HG03196 (cell line): ENCODE measurements at regions not wholly inside any gene's neighbourhood (a gene's known extent, or its start where the extent isn't known, plus 50 kb on each side); places are given as distances from the start of the nearest gene placed in this dataset.

Experiments used
- ATAC-seq: cut with Tn5 transposase; IDR thresholded peaks from one replicate; pipeline ENCODE4 v1.9.1; 2021; ENCODE audit not compliant: unreplicated experiment

- no peak for ATAC-seq
Observed at GRCh38 chr6:91691449-91691848, 1104.6 kb upstream of the MAP3K7 start.

DNA sequence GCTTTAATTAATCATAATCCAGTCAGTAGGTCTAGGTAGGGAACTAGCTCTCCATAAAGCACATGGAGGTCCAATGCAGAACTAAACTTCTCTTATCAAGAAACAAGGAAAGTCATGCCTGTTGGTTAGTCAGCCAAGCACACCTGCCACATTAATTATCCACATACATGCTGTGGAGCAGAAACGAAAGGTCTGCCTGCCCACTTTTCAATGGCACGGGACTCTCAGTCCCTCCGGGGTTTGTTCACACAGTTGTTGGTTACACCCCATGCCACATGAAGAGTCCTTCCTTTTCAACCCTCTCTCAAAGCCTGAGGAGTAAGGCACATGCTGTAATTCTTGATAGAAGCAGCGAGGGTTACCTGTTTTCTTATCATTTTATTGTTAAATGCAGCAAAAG, 1096.4 kb upstream of the MAP3K7 start:
- no peak for ATAC-seq

- ATAC-seq, result no peak
Observed at GRCh38 chr6:91681296-91681695, 1094.4 kb upstream of the MAP3K7 start.

- no peak for ATAC-seq
Observed at GRCh38 chr6:91678679-91679446, 1092.0 kb upstream of the MAP3K7 start.

GRCh38 chr6:91672201-91672600, 1085.3 kb upstream of the MAP3K7 start:
- no peak for ATAC-seq

DNA sequence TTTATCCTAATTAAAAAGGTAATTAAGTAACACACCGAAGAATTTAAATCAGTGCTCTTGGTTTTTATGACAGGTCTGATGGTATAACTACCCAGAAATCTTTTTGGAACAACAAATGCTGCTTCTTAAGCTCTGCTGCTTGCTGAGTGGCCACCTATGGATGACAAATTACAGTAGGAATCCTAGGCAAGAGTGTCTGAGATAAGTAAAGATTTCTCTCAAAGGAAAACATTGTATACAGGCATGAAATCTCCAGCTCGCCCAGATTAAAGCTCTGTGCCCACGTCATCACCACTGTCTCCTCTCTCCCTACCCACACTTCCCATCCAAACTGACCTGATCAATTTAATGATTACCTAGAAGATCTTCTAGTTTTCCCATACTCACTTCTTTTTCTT, 1083.0 kb upstream of the MAP3K7 start:
- no peak for ATAC-seq

- ATAC-seq, result no peak
Observed at GRCh38 chr6:91669154-91669870, 1082.4 kb upstream of the MAP3K7 start.

GRCh38 chr6:91667596-91667995, 1080.7 kb upstream of the MAP3K7 start:
- ATAC-seq, result no peak

DNA sequence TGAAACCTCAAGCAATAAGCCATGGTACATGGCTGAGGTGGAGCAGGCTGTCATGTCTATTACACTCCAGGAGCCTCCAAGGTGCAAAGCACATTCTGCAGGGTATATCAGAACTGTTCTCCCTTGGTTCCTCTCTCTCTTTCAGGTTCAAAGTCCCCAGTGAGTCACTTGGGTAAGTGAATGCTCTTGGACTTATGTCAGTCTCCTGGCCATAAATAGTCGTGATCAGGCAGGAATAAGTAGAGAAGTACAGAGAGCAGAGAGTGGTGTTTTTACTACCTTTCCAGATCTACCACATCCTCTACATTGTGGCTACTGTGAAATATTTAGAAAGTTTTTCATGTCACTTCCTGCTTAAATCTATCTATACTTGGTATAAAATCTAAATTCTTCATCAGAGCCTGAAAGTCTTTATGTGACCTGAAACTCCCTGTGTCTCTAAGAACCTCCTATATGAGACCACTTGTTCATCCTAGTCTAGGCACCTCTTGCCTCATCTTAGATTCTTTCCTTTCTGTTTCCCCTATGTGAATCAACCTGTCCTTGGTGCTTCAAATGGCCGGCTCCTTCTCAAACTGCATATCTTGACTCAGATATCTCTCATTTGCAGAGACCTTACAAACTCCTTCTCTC, 1077.6 kb upstream of the MAP3K7 start:
- ATAC-seq, result peak; percentile 81

DNA sequence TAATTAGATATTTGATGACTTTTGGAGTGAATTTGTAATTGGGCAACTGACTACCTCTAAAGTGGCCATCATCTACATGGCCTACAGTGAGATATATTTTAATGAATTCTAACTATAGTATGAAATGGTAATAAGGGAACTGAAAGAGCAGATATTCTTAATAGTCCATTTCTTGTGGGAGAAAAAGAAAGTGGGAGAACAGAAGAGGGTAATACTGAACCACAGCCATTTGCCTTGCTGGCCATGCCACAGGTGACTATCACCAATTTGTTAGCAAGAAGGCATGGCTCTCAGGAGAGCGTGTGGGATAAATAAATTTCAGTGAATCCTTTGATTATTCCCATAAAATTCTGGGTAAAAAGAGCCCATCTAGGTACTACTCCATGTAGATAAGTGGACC, 1074.0 kb upstream of the MAP3K7 start:
- no peak for ATAC-seq

- ATAC-seq, result no peak
Observed at GRCh38 chr6:91659891-91660290, 1073.0 kb upstream of the MAP3K7 start.

DNA sequence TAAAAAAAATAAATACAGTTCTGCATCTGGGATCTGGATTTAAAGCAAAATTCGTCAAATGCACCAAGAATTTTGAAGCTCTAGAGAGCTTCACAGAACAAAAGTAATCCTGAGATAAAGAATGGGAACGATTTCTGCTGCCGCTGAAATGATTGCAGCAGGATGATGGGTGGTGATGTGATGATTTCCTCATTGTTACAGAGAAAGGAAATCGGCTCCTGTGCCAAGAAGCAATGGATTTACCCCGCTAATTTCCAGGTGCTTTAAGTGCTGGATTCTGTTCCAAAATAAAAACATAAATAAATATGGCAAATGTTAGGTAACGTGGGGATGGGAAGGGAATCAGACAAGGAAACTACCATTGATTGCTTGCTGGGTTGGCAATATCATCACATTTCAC, 1067.9 kb upstream of the MAP3K7 start:
- ATAC-seq, result no peak

DNA sequence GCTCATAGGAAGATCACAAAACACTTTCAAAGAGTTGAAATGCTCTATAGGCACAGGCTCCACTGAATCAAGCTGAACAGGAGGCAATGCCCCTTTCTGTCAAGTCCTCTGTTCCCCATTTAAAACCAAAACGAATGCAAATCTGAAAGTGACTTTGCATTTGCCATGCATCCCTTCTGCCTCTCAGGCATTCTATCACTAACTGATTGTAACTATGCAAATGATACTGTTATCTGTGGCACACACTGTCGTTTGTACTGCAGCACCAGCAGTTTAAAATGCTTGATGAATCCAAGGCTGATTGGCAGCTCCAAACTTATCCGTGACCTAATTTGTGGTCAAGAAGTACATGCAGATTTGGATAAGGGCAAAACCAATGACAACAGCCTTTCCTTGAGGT, 1067.5 kb upstream of the MAP3K7 start:
- no peak for ATAC-seq

- no peak for ATAC-seq
Observed at GRCh38 chr6:91653895-91654294, 1067.0 kb upstream of the MAP3K7 start.

DNA sequence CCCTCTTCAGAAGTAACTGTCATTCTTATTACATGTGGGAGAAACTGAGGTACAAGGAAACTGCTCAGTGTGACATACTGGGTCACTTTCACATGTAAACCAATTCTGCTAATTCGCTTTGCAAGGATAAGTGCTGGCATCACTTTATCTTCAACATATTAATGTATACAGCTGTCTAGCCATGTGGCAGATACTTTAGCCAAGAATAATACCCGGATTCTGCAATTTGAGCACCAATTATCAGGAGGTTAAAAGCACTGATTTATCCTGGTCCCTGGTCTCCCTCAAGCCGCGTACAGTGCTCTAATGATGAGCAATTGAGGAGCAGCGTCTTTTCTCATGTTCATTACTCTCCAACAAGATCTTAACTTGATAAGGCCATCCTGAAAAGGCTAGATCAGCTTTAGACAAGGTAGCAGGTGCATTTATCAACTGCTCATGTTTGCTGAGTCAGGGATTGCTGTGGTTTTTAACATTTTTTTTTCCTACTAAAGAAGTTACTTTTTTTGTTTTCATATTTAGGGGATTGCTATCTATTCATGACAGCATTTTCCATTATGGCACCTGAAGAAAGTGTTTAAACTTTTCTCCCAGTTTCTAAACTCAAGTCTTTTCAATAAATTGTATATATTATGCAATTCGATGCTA, 1066.3 kb upstream of the MAP3K7 start:
- ATAC-seq, result no peak

GRCh38 chr6:91646649-91647048, 1059.8 kb upstream of the MAP3K7 start:
- no peak for ATAC-seq

DNA sequence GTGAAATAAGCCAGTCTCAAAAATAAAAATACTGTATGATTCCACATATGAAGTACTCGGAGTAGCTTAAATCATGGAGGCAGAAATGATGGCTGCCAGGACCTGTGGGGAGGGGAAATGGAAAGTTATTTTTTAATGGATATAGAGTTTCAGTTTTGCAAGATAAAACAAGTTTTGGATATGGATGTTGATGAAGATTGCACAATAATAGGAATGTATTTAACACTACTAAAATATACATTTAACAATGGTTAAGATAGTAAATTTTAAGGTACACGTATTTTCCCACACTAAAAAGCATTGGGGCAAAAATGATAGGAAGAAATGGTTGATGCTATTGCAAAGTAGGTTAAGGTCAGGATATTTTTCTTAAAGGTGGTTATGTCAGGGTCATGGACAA, 1058.9 kb upstream of the MAP3K7 start:
- ATAC-seq, result no peak

- no peak for ATAC-seq
Observed at GRCh38 chr6:91637217-91637616, 1050.3 kb upstream of the MAP3K7 start.

GRCh38 chr6:91634791-91635190, 1047.9 kb upstream of the MAP3K7 start:
- ATAC-seq, result no peak

- no peak for ATAC-seq
Observed at GRCh38 chr6:91633374-91634111, 1046.7 kb upstream of the MAP3K7 start.

DNA sequence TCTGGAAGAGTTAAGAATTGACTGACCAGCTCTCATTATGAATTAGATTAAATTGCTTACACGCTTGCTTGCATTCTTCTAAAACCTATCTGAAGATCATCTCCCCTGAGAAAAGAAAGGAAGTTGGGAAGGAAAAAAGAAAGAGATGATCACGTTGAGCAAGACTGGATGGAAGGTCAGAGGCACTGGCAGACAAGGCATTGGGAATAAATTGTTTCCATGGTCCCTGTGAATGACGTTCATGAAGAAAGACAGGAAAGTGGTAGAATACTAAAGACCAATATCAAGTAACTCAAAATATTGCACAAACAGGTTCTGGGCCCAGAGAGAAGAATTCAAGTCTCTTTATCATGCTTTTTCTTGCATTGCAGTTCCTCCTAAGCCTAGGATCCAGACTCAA, 1045.4 kb upstream of the MAP3K7 start:
- ATAC-seq, result no peak
